RCC 7860 (cell line): ENCODE measurements at regions not wholly inside any gene's neighbourhood (a gene's known extent, or its start where the extent isn't known, plus 50 kb on each side); places are given as distances from the start of the nearest gene placed in this dataset.

Experiments
- DNase-seq: peaks from one replicate; pipeline ENCODE4 v3.0.0-alpha.2; 2015; ENCODE audit warnings: low spot score
- FAIRE-seq: peaks from 2 replicates; lab custom pipeline; 2012; peaks lifted over from hg19 to GRCh38; lab: Jason Lieb, UNC

GRCh38 chr21:39106881-39107462 is 76.3 kb downstream of the PSMG1 start:
- DNase-seq (no peak), FAIRE-seq (no peak)

- DNase-seq (no peak), FAIRE-seq (no peak)
These were observed 77.4 kb downstream of the PSMG1 start for GRCh38 chr21:39105836-39106235.

- FAIRE-seq (no peak), DNase-seq (no peak)
These were observed 77.9 kb downstream of the PSMG1 start for GRCh38 chr21:39105341-39105765.

GRCh38 chr21:39104911-39105310 is 78.3 kb downstream of the PSMG1 start:
- DNase-seq (no peak), FAIRE-seq (no peak)

- no peak for FAIRE-seq
These were observed 79.6 kb downstream of the PSMG1 start for GRCh38 chr21:39103689-39104088.

GRCh38 chr21:39099859-39100258 is 83.4 kb downstream of the PSMG1 start:
- no peak for FAIRE-seq
- DNase-seq: no peak

More at GRCh38 chr21:39103689-39104088, 79.6 kb downstream of the PSMG1 start:
- no peak for DNase-seq

- DNase-seq (no peak), FAIRE-seq (no peak)
These were observed 84.5 kb downstream of the PSMG1 start for GRCh38 chr21:39098696-39099200.

- no peak for DNase-seq
- FAIRE-seq: no peak
These were observed 85.3 kb downstream of the PSMG1 start for GRCh38 chr21:39097981-39098380.

GRCh38 chr21:39097335-39097861 is 85.9 kb downstream of the PSMG1 start:
- no peak for FAIRE-seq
- DNase-seq: no peak

- no peak for FAIRE-seq
- DNase-seq: no peak
These were observed 86.5 kb downstream of the PSMG1 start for GRCh38 chr21:39096754-39097153.

- FAIRE-seq (no peak), DNase-seq (no peak)
These were observed 87.6 kb downstream of the PSMG1 start for GRCh38 chr21:39095681-39096080.

- DNase-seq: peak; percentile 90
- FAIRE-seq: peak; percentile 70
These were observed 88.2 kb downstream of the PSMG1 start for GRCh38 chr21:39094847-39095579.

- FAIRE-seq: no peak
These were observed 89.0 kb downstream of the PSMG1 start for GRCh38 chr21:39094087-39094780.

GRCh38 chr21:39093526-39093925 is 89.7 kb downstream of the PSMG1 start:
- no peak for DNase-seq
- FAIRE-seq: no peak

More at GRCh38 chr21:39094087-39094780, 89.0 kb downstream of the PSMG1 start:
- DNase-seq: no peak

- DNase-seq (peak; percentile 7), FAIRE-seq (no peak)
These were observed 94.3 kb downstream of the PSMG1 start for GRCh38 chr21:39088831-39089380.

- no peak for FAIRE-seq
- DNase-seq: no peak
These were observed 95.2 kb downstream of the PSMG1 start for GRCh38 chr21:39088031-39088370.

GRCh38 chr21:39087238-39088030 is 95.8 kb downstream of the PSMG1 start:
- no peak for FAIRE-seq
- no peak for DNase-seq

GRCh38 chr21:39086547-39086946 is 96.7 kb downstream of the PSMG1 start:
- DNase-seq (no peak), FAIRE-seq (no peak)

GRCh38 chr21:39085843-39086405 is 97.3 kb downstream of the PSMG1 start:
- no peak for DNase-seq
- FAIRE-seq: no peak
